ENCODE measurements at regions not wholly inside any gene's neighbourhood (a gene's known extent, or its start where the extent isn't known, plus 50 kb on each side); places are given as distances from the start of the nearest gene placed in this dataset.

GRCh38 chr9:16356196-16356765 lies 514.2 kb downstream of the BNC2 start:
- no peak for TF ChIP-seq CTCF (conservative IDR thresholded peaks at IDR 0.05; ENCODE audit: low read depth, low read length)

GRCh38 chr9:16357828-16358227 lies 512.6 kb downstream of the BNC2 start:
- no peaks in the 10 kb centered on the region for H3K27me3 ChIP-seq (ENCODE audit: insufficient read depth, low read depth)
- H3K4me3 ChIP-seq (IDR thresholded peaks at IDR 0.05; ENCODE audit: insufficient read depth, low read depth, low read length): no peak overlapping the region
- H3K9ac ChIP-seq: no peak overlapping the region
- H3K36me3 ChIP-seq (ENCODE audit: insufficient read depth): no peaks in the 10 kb centered on the region
- H4K20me1 ChIP-seq (ENCODE audit: insufficient read depth): no peaks in the 10 kb centered on the region
- no peaks in the 10 kb centered on the region for H3K4me1 ChIP-seq (ENCODE audit: low read depth, poor library complexity, severe bottlenecking)
- TF ChIP-seq CTCF (conservative IDR thresholded peaks at IDR 0.05; ENCODE audit: low read depth, low read length): no peak
- no peaks in the 10 kb centered on the region for H3K79me2 ChIP-seq (ENCODE audit: insufficient read depth, low read depth)
- no peak overlapping the region for H3K27ac ChIP-seq
- H3K4me2 ChIP-seq: no peak overlapping the region
- H2AFZ ChIP-seq (ENCODE audit: low read depth): no peak overlapping the region

More at GRCh38 chr9:16356196-16356765, 514.2 kb downstream of the BNC2 start:
- no peaks in the 10 kb centered on the region for H4K20me1 ChIP-seq (ENCODE audit: insufficient read depth)
- no peaks in the 10 kb centered on the region for H3K79me2 ChIP-seq (ENCODE audit: insufficient read depth, low read depth)
- H3K4me3 ChIP-seq (IDR thresholded peaks at IDR 0.05; ENCODE audit: insufficient read depth, low read depth, low read length): no peak overlapping the region
- H3K4me1 ChIP-seq (ENCODE audit: low read depth, poor library complexity, severe bottlenecking): no peaks in the 10 kb centered on the region
- no peak overlapping the region for H3K9ac ChIP-seq
- H3K27ac ChIP-seq: no peak overlapping the region
- no peak overlapping the region for H2AFZ ChIP-seq (ENCODE audit: low read depth)
- H3K4me2 ChIP-seq: no peak overlapping the region
- H3K27me3 ChIP-seq (ENCODE audit: insufficient read depth, low read depth): no peaks in the 10 kb centered on the region
- no peaks in the 10 kb centered on the region for H3K36me3 ChIP-seq (ENCODE audit: insufficient read depth)

GRCh38 chr9:16358751-16359150 lies 511.7 kb downstream of the BNC2 start:
- Histone ChIP-seq H3K4me2 (no peak overlapping the region), H3K4me1 (ENCODE audit: low read depth, poor library complexity, severe bottlenecking) (no peaks in the 10 kb centered on the region), H3K36me3 (ENCODE audit: insufficient read depth) (no peaks in the 10 kb centered on the region), H3K4me3 (IDR thresholded peaks at IDR 0.05; ENCODE audit: insufficient read depth, low read depth, low read length) (no peak overlapping the region), H4K20me1 (ENCODE audit: insufficient read depth) (no peaks in the 10 kb centered on the region), H3K27me3 (ENCODE audit: insufficient read depth, low read depth) (no peaks in the 10 kb centered on the region), H2AFZ (ENCODE audit: low read depth) (no peak overlapping the region), H3K79me2 (ENCODE audit: insufficient read depth, low read depth) (no peaks in the 10 kb centered on the region), H3K9ac (no peak overlapping the region), H3K27ac (no peak overlapping the region)
- TF ChIP-seq CTCF (conservative IDR thresholded peaks at IDR 0.05; ENCODE audit: low read depth, low read length): no peak

Data from KMS-11 (cell line).